ENCODE measurements at regions not wholly inside any gene's neighbourhood (a gene's known extent, or its start where the extent isn't known, plus 50 kb on each side); places are given as distances from the start of the nearest gene placed in this dataset.

GRCh38 chr5:133788121-133788520 is 175.8 kb upstream of the FSTL4 start:
- TF ChIP-seq, protein P1, sequence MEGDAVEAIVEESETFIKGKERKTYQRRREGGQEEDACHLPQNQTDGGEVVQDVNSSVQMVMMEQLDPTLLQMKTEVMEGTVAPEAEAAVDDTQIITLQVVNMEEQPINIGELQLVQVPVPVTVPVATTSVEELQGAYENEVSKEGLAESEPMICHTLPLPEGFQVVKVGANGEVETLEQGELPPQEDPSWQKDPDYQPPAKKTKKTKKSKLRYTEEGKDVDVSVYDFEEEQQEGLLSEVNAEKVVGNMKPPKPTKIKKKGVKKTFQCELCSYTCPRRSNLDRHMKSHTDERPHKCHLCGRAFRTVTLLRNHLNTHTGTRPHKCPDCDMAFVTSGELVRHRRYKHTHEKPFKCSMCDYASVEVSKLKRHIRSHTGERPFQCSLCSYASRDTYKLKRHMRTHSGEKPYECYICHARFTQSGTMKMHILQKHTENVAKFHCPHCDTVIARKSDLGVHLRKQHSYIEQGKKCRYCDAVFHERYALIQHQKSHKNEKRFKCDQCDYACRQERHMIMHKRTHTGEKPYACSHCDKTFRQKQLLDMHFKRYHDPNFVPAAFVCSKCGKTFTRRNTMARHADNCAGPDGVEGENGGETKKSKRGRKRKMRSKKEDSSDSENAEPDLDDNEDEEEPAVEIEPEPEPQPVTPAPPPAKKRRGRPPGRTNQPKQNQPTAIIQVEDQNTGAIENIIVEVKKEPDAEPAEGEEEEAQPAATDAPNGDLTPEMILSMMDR (IDR thresholded peaks at IDR 0.05 in 2 of 3, conservative IDR thresholded peaks at IDR 0.05 in 1 of 3; ENCODE audit: control insufficient read depth in 2 of 3, extremely low read depth in 1 of 3, insufficient read depth in 1 of 3, low read depth in 3 of 3, low read length in 3 of 3): no peak
- TF ChIP-seq EGR1 (IDR thresholded peaks at IDR 0.05; ENCODE audit: borderline replicate concordance in 1 of 2, low read depth in 2 of 2, low read length in 2 of 2) (no peak), CREM (IDR thresholded peaks at IDR 0.05; ENCODE audit: low read depth) (no peak), ZSCAN29 (IDR thresholded peaks at IDR 0.05) (no peak), SUZ12 (IDR thresholded peaks at IDR 0.05; ENCODE audit: unreplicated experiment) (no peak)
- TF ChIP-seq, protein P2, sequence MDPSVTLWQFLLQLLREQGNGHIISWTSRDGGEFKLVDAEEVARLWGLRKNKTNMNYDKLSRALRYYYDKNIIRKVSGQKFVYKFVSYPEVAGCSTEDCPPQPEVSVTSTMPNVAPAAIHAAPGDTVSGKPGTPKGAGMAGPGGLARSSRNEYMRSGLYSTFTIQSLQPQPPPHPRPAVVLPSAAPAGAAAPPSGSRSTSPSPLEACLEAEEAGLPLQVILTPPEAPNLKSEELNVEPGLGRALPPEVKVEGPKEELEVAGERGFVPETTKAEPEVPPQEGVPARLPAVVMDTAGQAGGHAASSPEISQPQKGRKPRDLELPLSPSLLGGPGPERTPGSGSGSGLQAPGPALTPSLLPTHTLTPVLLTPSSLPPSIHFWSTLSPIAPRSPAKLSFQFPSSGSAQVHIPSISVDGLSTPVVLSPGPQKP (IDR thresholded peaks at IDR 0.05; ENCODE audit: low read depth, low read length): no peak
